GM19035 (cell line): ENCODE measurements at regions not wholly inside any gene's neighbourhood (a gene's known extent, or its start where the extent isn't known, plus 50 kb on each side); places are given as distances from the start of the nearest gene placed in this dataset.
"Not testable (repeated sequence)": the region's sequence is repeated elsewhere in the genome, so short reads cannot be mapped to it uniquely, and the experiment has no call there.

Experiments used
- ATAC-seq: cut with Tn5 transposase; IDR thresholded peaks from one replicate; pipeline ENCODE4 v1.9.1; 2021; ENCODE audit not compliant: unreplicated experiment

GRCh38 chr2:228956701-228957474 lies 314.2 kb downstream of the PID1 start:
- ATAC-seq, result no peak

DNA sequence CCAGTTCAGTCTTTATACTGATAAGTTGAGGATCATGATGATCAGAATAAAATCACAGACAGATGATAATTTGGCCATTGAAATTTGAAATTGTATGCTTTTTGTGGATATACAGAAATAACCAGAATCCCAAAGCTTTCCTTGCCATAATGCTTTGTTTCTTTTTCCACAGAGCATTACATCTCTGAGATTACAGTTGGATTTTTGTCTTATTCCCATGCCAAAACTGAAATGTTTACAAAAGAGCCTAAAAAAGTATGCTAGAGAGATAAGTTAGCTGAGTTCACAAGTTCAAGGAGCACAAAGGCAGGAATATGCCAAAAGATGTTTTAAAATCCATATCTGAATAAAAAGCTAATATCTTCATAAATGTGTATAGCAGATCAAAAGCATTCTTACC lies 321.3 kb downstream of the PID1 start:
- no peak for ATAC-seq

DNA sequence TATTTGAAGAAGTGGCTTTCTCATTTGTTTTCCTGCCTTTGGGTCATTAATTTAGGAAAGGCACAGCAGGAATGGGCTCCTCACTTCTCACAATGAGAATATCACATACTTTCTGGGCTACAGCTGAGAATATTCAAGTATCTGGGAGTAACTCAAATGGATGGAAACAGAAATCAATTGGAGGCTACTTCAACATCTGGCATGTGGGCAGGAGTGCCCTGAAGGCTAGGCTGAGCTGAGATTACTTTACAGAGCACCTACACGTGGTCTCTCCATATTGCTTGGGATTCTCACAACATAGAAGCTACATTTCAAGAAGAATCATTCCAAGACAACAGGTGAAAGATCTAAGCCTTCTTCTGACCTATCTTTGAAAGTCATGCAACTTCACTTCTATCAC lies 325.4 kb downstream of the PID1 start:
- ATAC-seq, result no peak

DNA sequence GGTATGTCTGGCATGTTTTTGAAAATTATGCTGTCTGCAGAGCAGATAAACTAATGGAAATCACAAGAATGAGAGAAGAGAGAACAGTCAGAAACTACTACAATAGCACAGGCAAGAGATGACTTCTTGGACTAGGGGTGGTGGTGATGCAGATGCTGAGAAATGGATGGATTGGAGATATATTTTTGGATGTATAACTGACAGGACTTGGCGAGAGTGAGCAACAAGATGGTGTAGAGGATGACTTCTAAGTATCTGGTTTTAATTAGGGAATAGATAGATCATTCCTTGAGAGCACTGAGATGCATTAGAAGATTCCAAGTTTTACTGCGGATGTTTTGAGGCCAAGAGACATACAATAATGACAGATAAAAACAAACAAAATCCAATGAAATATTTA lies 328.2 kb downstream of the PID1 start:
- ATAC-seq, result no peak

GRCh38 chr2:228938629-228939028 lies 332.5 kb downstream of the PID1 start:
- no peak for ATAC-seq

- no peak for ATAC-seq
Measured at GRCh38 chr2:228927028-228928010, 343.8 kb downstream of the PID1 start.

- ATAC-seq, result no peak
Measured at GRCh38 chr2:228919808-228920207, 351.3 kb downstream of the PID1 start.

GRCh38 chr2:228917220-228917619 lies 353.9 kb downstream of the PID1 start:
- ATAC-seq, result no peak

DNA sequence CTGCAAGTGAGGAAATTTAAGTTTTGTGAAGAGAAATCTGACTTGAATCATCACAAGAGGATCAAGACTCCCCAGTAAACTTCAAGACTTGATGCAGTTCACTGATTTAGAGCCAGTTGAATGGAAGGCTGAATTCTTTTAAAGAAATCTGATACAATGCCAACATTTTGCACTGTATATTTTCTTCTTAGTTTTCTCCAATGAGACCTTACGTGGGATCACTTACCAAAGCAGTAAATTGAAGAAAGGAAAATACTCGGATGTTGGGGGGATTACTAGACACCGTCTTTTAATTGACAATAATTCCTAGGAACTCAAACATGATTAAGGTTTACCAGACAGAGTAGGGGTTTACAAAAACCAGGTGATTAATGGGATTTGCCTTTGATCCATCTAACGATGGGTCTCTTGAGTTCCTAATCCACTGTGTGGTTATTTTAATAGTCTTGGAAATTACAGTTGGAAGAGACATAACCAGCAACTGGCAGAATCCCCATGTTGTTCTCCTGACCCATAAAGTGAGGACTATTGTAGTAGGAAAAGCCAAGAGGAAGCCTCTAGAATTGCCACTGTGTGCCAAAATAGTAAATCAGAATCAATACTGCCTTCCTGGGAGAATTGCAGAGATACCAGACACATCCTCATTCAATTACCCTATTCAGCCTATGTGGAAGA lies 354.5 kb downstream of the PID1 start:
- no peak for ATAC-seq

DNA sequence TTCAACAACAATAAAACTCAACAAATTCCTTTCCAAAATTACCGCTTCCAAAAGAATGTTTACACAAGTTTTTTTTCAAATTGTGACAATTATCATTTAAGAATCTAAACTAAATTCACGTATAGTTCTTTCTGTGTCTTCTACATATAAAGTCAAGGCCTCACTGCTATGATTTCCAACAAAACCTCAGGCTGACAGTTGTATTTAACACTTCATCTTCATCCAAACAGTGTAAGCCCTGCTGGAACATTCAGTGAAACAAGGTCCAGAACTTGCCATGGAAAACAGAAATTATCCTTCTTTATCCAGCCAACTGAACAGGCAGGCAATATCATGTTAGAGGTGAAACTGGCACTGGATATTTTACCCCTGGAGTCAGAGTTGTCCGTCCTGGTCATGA lies 357.9 kb downstream of the PID1 start:
- no peak for ATAC-seq

GRCh38 chr2:228910872-228911271 lies 360.2 kb downstream of the PID1 start:
- not testable (repeated sequence) for ATAC-seq

- ATAC-seq, result no peak
Measured at GRCh38 chr2:228902176-228902575, 368.9 kb downstream of the PID1 start.

GRCh38 chr2:228901531-228901930 lies 369.6 kb downstream of the PID1 start:
- no peak for ATAC-seq

- no peak for ATAC-seq
Measured at GRCh38 chr2:228878138-228878537, 392.9 kb downstream of the PID1 start.

- no peak for ATAC-seq
Measured at GRCh38 chr2:228876276-228876675, 394.8 kb downstream of the PID1 start.

DNA sequence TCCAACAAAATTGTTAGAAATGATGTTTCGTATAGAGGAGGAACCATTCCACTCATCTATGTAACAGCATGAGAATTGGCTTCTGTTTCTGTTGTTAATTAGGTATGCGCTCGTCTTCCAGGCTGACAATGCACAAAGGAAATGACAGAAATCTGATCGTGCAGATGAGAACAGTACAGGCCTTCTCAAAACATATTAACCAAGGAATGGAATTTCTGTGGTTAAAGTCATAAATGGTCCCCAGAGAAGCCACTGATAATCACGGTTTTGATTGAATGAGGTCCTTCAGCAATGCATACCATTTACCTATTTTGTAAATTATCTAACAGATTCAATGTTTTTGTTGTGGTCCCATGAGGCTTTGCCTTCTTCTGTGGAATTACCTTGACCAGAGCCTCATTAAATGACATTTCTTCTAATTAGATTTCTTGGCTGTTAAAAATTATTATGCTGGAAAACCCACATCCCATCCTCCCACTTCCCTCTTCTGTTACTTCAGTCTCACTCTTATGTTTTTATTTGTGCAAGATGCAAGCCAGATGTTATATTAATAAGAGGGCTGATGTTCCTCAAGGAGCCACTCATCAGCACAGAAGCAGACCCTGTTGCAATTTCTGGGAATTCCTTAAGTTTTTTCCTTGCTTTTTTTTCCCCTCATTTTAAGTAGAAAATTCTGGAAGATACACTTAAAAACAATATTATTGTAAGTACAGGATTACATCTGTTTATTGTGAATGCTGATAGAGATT lies 395.8 kb downstream of the PID1 start:
- ATAC-seq, result no peak

DNA sequence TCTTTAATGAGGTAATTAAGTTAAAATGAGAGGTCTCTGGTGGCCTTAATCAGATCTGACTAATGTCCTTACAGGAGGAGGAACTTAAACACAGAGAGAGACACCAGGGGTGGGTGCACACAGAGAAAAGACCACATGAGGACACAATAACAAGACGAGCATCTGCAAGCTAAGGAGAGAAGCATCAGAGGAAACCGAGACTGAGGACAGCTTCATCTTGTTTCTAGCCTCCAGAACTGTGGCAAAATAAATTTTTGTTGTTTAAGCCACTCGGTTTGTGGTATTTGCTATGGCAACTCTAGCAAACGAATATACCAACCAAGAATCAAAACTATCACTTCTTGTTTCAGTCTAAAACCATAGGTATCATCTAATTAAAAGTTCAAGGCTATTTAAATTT lies 400.1 kb downstream of the PID1 start:
- ATAC-seq, result no peak

DNA sequence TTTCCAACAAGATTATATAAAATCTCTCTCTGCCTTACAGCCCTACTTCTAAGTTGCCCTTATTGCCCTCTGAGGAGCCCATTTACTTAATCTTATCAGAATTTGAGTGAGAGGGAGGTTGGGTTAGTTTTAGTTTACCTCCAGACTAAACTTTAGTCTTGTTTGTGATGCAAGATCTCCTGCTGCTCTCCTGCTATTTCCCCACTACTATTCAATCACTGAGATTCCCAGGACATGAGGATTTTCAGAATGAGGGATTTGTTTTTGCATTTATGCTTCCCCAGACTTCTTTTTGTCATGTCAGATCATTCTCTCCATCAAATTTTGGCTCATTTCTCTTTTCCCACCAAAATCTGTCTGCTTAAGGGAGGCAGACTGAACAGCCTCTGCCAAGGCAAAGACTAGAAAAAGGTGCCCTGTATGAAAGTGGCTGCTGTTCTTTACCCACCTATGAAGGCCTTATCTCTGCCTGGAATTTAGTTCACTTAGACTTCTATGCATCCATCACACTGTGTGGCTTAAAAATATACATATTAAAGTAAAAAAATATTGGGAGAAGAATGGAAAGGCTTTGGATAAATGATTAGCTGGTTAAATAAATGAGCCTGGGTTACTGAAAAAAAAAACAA lies 401.3 kb downstream of the PID1 start:
- ATAC-seq, result no peak

DNA sequence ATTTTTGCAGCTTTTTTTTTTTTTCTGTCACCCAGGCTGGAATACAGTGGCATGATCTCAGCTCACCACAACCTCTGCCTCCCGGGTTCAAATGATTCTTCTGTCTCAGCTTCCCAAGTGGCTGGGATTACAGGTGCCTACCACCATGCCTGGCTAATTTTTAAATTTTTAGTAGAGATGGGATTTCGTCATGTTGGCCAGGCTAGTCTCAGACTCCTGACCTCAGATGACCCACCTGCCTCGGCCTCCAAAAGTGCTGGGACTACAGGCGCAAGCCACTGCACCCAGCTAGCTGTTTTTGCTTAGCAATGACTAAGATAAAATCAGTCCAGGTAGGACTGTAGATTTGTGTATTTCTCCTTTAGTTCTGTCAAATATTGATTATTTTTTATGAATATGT lies 403.7 kb downstream of the PID1 start:
- no peak for ATAC-seq

DNA sequence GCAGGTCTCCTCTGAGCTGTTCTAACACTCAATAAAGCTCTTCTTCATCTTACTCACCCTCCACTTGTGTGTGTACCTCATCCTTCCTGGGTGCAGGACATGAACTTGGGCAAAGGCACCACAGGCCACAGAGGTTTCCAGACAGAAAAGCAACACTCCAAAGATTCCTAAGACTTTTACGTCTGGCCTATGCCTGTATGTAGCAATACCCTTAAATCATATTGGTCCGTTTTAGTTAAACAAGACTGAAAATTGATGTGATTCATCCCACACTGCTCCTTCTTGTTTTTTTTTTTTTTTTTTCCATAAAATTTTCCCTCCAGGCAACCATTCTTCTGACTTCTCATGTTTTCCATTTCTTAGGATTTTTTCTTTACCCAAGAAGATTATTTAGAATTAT lies 404.3 kb downstream of the PID1 start:
- no peak for ATAC-seq
